ENCODE measurements at regions not wholly inside any gene's neighbourhood (a gene's known extent, or its start where the extent isn't known, plus 50 kb on each side); places are given as distances from the start of the nearest gene placed in this dataset.

DNA sequence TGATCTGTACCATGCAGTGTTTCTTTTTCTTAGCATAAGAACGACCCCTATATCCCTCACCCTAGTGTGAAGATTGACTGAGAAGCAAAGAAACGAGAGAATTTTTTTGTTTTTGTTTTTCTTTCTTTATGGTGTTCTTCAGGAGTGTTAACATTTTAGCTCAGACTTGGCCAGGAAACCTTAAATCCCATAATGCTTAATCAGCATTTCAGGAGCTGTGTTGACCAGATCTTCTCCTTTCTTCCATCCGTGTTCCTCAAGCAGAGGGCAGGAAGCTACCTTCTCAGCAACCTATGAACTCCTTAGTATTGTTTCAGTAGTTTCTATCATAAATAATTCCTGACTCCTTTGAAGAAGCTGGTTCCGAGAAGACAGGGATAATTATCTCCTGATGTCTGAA, 1501.5 kb downstream of the STIM2 start:
- TF ChIP-seq CTCF (conservative IDR thresholded peaks at IDR 0.05; ENCODE audit: low read depth in 2 of 2) (no peak), EZH2 (IDR thresholded peaks at IDR 0.05; ENCODE audit: low read depth, unreplicated experiment) (no peak), REST (IDR thresholded peaks at IDR 0.05; ENCODE audit: unreplicated experiment) (no peak), EZH2phosphoT487 (IDR thresholded peaks at IDR 0.05; ENCODE audit: unreplicated experiment) (no peak), NANOG (IDR thresholded peaks at IDR 0.05; ENCODE audit: borderline replicate concordance) (no peak), JUNB (IDR thresholded peaks at IDR 0.05; ENCODE audit: unreplicated experiment) (no peak), ZNF114 (CRISPR knock-in tag; IDR thresholded peaks at IDR 0.05) (no peak), POLR2AphosphoS5 (IDR thresholded peaks at IDR 0.05; ENCODE audit: low read depth) (no peak)
- TF ChIP-seq, protein P1, sequence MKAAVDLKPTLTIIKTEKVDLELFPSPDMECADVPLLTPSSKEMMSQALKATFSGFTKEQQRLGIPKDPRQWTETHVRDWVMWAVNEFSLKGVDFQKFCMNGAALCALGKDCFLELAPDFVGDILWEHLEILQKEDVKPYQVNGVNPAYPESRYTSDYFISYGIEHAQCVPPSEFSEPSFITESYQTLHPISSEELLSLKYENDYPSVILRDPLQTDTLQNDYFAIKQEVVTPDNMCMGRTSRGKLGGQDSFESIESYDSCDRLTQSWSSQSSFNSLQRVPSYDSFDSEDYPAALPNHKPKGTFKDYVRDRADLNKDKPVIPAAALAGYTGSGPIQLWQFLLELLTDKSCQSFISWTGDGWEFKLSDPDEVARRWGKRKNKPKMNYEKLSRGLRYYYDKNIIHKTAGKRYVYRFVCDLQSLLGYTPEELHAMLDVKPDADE (IDR thresholded peaks at IDR 0.05): no peak
